Stimulated activated CD4-positive, alpha-beta T cell treated with anti-CD3 and anti-CD28 coated beads, Interleukin-15, amount 100 ng/mL, for 24 hours (primary cell): ENCODE measurements at regions not wholly inside any gene's neighbourhood (a gene's known extent, or its start where the extent isn't known, plus 50 kb on each side); places are given as distances from the start of the nearest gene placed in this dataset.
A peak's percentile ranks its signal among the peaks of the same experiment; 100 is the strongest.

Experiments
- DNase-seq: peaks from one replicate; pipeline ENCODE4 v3.0.0-alpha.2; 2020

DNA sequence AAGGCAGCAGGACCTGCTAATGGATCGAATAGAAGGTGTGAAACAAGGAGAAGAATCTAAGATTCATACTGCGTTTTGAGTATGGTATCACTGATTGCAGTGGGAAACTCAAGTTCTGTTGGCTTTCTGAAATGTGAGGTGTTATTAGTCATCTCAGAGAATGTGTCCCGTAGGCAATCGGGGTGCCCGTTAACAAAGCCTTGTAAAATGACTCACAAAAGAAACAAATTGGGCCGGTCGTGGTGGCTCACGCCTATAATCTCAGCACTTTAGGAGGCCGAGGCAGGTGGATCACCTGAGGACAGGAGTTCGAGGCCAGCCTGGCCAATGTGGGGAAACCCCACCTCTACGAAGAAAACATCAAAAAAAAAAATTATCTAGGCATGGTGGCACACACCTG, 118.2 kb upstream of the C7orf33 start:
- no peak for DNase-seq

GRCh38 chr7:148473703-148474480, 116.7 kb upstream of the C7orf33 start:
- no peak for DNase-seq

DNA sequence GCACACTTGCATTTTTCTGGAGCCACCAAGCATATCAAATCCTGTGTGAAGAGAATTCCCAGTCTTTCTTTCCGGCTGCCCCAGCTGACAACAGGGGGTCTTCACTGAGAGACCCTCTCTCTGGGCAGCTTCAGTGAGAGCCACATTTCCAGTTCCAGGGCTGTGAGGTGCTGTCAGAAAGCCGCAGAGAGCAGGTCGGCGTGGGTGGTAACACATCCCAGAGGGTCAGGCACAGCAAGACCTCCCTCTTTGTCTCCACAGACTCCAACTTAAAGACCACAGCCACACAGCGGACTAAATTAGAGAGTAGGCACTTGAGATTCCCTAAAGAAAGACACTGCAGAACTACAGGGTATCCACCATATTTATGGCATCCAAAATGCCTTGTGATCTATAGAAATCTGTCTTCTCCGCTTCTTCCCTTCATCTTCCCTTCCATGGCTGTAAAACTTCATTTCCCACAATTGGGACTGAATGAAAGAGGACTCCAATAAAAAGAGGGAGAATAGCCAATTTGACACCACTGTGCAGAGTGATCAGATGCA, 116.0 kb upstream of the C7orf33 start:
- DNase-seq, result no peak

GRCh38 chr7:148478551-148478950, 112.0 kb upstream of the C7orf33 start:
- DNase-seq, result no peak

DNA sequence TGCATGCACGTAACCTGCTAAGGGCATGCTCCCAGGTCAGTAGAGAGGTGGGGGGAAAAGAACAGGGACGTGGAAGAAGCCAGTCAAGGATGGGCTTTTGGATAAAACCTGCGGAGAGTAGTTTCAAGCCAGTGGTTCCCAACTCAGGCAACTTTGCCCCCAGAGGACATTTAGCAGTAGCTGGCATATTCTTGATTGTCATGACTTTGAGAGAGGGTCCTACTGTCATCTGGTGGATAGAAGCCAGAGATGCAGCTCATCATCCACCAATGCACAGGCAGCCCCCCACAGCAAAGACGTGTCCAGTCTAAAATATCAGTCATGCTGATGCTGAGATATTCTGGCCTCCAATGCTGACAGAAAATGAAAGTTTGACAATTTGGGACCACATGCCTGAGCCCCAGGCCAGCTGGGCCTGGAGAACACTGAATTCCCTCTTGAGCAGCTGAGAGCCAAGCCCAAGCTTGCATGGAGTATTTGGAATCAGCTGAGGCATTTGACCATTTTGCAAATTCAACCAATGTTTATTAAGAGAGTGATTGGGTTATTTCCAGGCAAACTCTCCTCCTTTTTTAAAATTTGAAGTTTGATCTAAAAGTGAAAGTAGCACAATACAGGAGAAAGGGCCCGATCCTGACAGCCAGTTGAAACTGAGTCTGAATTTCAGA, 110.0 kb upstream of the C7orf33 start:
- DNase-seq, result no peak

GRCh38 chr7:148481147-148481526, 109.4 kb upstream of the C7orf33 start:
- DNase-seq, result no peak

GRCh38 chr7:148481971-148482626, 108.5 kb upstream of the C7orf33 start:
- DNase-seq, result no peak

DNA sequence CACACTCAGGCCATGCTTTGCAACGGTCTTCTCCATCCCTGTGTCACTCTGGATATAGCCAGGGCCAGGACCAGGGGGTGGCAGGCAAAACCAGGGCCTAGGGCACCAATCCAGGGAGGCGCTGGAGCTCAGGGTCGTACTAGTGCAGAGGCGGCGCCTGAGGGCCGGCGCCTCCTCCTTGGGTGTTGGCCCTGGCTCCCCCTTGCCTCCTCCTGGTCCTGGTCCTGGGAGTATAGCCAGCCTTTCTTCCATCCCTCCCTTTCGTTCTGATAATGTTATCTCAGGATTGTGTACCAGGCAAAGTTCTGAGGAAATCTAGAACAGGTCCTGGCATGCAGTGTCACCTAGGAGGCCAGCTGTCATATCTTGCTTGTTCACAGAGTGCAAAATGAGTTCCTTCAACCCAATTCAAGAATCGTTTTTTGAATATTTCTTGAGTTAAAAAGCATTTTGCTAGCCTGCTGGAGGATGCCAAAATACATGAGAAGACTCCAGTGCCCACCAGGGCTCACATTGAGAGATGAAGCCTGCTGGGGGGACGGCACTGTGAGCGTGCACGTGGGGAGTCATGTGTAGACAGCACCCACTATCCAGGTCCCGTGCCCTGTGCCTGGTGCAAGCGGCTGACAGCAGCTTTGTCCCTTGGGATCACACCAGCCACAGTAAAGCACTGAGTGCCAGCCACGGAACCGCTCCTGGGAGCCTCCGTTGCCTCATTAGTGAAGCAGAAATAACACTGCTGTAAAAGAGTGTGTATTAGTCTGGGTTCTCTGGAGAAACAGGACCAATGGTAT, 106.9 kb upstream of the C7orf33 start:
- DNase-seq, result no peak

DNA sequence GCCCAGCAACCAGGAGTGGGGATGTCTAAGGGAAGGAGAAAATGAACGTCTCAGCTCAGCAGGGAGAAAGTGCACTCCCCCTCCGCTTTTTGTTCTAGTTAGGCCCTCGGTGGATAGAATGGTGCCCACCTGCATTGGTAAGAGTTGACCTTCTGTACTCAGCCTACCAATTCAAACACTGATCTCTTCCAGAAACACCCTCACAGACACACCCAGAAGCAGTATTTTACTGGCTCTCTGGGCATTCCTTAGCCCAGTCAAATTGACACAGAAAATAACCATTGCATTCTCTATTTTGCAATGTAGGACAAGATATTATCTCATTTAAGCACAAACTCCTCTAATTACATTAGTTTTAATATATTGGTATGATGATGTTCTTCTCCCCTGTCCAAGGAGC, 106.1 kb upstream of the C7orf33 start:
- no peak for DNase-seq

GRCh38 chr7:148485618-148486017, 104.9 kb upstream of the C7orf33 start:
- no peak for DNase-seq

- no peak for DNase-seq
These were observed 103.6 kb upstream of the C7orf33 start for GRCh38 chr7:148486937-148487336.

- no peak for DNase-seq
These were observed 102.7 kb upstream of the C7orf33 start for GRCh38 chr7:148487912-148488311.

GRCh38 chr7:148489678-148490077, 100.9 kb upstream of the C7orf33 start:
- DNase-seq, result no peak

DNA sequence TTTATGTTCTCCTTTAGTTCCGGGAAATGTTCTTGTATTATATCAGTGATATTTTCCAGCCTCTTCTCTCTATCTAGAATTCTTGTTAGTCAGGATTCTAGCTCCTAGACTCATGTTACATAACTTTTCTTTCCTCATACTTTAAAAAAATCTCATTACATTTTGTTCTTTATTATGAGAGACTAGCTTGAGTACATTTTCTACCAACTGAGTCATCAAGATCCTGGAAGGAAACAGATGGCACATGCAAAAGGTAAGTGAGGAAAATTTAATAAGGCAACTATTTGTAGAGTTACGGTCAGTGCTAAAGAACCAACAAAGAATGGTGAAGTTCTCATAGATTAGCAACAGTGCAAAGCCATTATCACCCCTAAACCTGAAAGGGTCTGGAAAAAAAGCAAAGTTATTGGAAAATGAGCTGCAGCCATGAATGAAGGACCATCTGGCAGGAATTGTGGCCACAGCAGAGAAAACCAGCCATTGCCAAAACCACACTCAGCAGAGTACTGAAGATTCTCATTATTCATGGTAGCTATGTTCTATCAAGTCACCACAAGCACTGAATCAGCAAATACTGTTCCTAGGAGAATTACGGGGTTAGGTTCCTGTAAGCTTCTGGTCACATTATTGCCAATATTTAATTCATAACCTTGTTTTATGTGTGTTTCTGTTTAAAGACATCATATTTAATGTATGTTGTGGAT, 98.3 kb upstream of the C7orf33 start:
- no peak for DNase-seq

- no peak for DNase-seq
These were observed 95.0 kb upstream of the C7orf33 start for GRCh38 chr7:148495605-148496004.

DNA sequence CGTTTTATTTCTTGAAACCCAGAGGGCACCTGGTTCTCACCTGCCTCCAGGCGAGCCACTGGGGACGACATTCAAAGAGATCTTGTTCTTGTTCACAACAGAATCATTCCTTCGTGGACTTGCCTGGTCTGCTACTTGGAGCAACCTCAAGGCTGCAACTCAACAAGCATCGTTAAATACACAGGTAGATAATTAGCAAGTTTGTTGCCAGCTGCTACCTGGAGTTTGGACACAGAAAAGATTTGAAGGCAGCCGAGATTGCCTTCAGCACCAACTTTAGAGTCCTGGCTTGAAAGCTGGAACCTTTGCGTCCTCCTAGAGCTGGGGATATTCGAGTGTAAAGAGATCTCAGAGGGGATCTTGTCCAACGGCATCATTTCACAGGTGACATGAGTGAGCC, 89.6 kb upstream of the C7orf33 start:
- no peak for DNase-seq

DNA sequence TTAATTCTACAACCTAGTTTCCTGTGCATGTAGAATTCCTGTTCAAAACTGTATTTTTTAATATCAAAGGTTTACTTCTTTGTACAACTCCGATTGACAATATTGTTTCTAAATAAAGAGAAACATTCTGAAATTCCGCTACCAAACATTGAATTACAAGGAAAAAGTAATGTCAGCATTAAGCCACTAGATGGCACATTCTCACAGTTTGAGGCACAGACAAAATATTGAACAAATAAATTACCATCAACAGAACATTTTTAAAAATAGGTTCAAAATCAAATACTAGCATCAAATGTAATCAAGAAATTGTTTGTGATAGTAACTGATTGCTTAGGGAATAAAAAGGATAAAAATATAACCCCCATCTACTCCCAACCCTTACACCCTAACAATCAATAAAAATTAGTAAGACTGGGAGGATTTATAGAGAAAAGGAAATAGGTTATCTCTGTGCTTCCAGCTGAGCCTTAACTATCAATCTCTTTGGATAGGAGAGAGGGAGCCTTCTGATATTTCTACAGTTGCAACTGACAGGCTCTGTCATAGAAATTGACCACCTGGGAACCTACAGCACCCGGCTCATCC, 86.6 kb upstream of the C7orf33 start:
- no peak for DNase-seq

- no peak for DNase-seq
These were observed 84.8 kb upstream of the C7orf33 start for GRCh38 chr7:148505645-148506375.

GRCh38 chr7:148507064-148507573, 83.4 kb upstream of the C7orf33 start:
- DNase-seq, result peak; percentile 46

GRCh38 chr7:148507787-148508186, 82.8 kb upstream of the C7orf33 start:
- DNase-seq, result peak; percentile 53

DNA sequence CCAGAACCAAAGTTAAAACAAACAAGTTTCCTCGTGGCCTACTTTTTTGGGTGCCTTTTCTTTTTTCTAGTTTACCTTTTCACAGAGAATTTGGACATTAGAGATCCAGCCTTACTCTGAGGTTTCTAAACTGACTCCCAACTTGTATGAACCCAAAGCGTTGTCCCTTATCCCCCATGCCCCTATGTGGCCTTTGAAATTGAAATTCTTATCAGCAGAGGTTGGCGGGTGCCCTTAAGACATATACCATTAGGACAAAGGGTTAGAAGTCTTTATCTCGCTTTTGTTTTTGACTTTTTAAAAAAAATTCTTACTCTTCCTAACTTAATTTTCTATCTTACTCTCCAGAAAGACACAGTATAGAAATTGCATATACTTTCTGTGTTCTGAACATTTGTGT, 76.3 kb upstream of the C7orf33 start:
- DNase-seq, result no peak
